ENCODE measurements at regions not wholly inside any gene's neighbourhood (a gene's known extent, or its start where the extent isn't known, plus 50 kb on each side); places are given as distances from the start of the nearest gene placed in this dataset.

- in situ Hi-C loops (cut with MboI; ENCODE audit: low sequenced_read_pairs) (no loop called here), dilution Hi-C loops (cut with HindIII; ENCODE audit: low sequenced_read_pairs, unreplicated experiment) (no loop called here), intact Hi-C loops (cut with micrococcal nuclease) (no loop called here)
- Histone ChIP-seq H2AFZ (replicated peaks; ENCODE audit: low read length, poor library complexity) (no peak overlapping the region), H4K5ac (ENCODE audit: low read depth, low read length) (no peak overlapping the region), H2BK120ac (ENCODE audit: low read depth, low read length) (no peak overlapping the region), H3K4me3 (ENCODE audit: insufficient read depth, low read depth, low read length) (no peak overlapping the region), H3K79me1 (ENCODE audit: low read depth in 1 of 2, low read length in 2 of 2) (no peaks in the 10 kb centered on the region), H3K14ac (replicated peaks; ENCODE audit: low read depth, low read length) (no peak overlapping the region), H3K4me1 (ENCODE audit: control insufficient read depth, insufficient read depth, low read length) (no peaks in the 10 kb centered on the region), H2BK5ac (ENCODE audit: low read depth, low read length, poor library complexity, severe bottlenecking) (no peak overlapping the region), H3K9ac (ENCODE audit: low read depth, low read length) (no peak overlapping the region), H3K56ac (ENCODE audit: extremely low read depth, insufficient read depth, low read length) (no peak overlapping the region), H3K9me3 (ENCODE audit: control insufficient read depth, insufficient read depth, low read length) (no peaks in the 10 kb centered on the region), H4K91ac (ENCODE audit: insufficient read depth, low read depth, low read length) (no peak overlapping the region), H2BK20ac (ENCODE audit: low read depth, low read length) (no peak overlapping the region), H2AK9ac (replicated peaks; ENCODE audit: low read depth, low read length, poor library complexity) (no peak overlapping the region), H3K27me3 (ENCODE audit: control insufficient read depth, insufficient read depth, low read length) (no peaks in the 10 kb centered on the region), H3K23ac (ENCODE audit: low read depth, low read length) (no peak overlapping the region), H3K36me3 (ENCODE audit: control insufficient read depth, insufficient read depth, low read length) (no peaks in the 10 kb centered on the region), H2AK5ac (ENCODE audit: low read depth, low read length) (no peak overlapping the region), H3K18ac (ENCODE audit: low read depth, low read length) (no peak overlapping the region), H4K20me1 (ENCODE audit: insufficient read depth, low read length) (no peaks in the 10 kb centered on the region), H3K27ac (ENCODE audit: insufficient read depth, low read length) (no peak overlapping the region), H4K8ac (ENCODE audit: low read depth in 2 of 2, low read length in 2 of 2) (no peak overlapping the region), H2BK15ac (ENCODE audit: low read depth, low read length) (no peak overlapping the region), H3K4ac (ENCODE audit: low read depth, low read length) (no peak overlapping the region), H3K9me1 (ENCODE audit: insufficient read depth, low read length) (no peaks in the 10 kb centered on the region), H3K4me2 (ENCODE audit: low read depth, low read length) (no peak overlapping the region)
- ChIA-PET CTCF (no interaction called here), POLR2A (ENCODE audit: unreplicated experiment) (no interaction called here)
- WGBS, 2 experiments (ENCODE audit: extremely low coverage in 2 of 2, insufficient read length in 1 of 2): 60% methylated on average over 1 of the region's 3 CpGs; no CpG with 5 or more reads in 1 of the 2 experiments
- BruUV-seq (replicated peaks): no TSS peak
- TF ChIP-seq FOS (IDR thresholded peaks at IDR 0.05; ENCODE audit: low read depth, low read length) (no peak), MAFK (IDR thresholded peaks at IDR 0.05; ENCODE audit: low read depth, low read length) (no peak), BHLHE40 (IDR thresholded peaks at IDR 0.05; ENCODE audit: low read depth, low read length) (no peak), RFX5 (IDR thresholded peaks at IDR 0.05; ENCODE audit: low read depth, low read length) (no peak), NFE2L2 (IDR thresholded peaks at IDR 0.05; ENCODE audit: low read depth, low read length) (no peak), CEBPB (IDR thresholded peaks at IDR 0.05; ENCODE audit: low read depth, low read length) (no peak), POLR2A (IDR thresholded peaks at IDR 0.05; ENCODE audit: low read depth, low read length) (no peak), MXI1 (IDR thresholded peaks at IDR 0.05; ENCODE audit: borderline replicate concordance, low read depth, low read length) (no peak), CTCF (conservative IDR thresholded peaks at IDR 0.05; ENCODE audit: low read depth, low read length) (no peak), RAD21 (IDR thresholded peaks at IDR 0.05; ENCODE audit: low read length) (no peak), SMC3 (IDR thresholded peaks at IDR 0.05; ENCODE audit: low read depth, low read length) (no peak), RCOR1 (IDR thresholded peaks at IDR 0.05; ENCODE audit: insufficient replicate concordance, low read length) (no peak), MAZ (IDR thresholded peaks at IDR 0.05; ENCODE audit: borderline replicate concordance, low read depth, low read length) (no peak), CHD1 (IDR thresholded peaks at IDR 0.05; ENCODE audit: low read depth, low read length) (no peak), USF2 (IDR thresholded peaks at IDR 0.05; ENCODE audit: low read depth, low read length) (no peak)
- TF ChIP-seq, protein P1, sequence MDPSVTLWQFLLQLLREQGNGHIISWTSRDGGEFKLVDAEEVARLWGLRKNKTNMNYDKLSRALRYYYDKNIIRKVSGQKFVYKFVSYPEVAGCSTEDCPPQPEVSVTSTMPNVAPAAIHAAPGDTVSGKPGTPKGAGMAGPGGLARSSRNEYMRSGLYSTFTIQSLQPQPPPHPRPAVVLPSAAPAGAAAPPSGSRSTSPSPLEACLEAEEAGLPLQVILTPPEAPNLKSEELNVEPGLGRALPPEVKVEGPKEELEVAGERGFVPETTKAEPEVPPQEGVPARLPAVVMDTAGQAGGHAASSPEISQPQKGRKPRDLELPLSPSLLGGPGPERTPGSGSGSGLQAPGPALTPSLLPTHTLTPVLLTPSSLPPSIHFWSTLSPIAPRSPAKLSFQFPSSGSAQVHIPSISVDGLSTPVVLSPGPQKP (IDR thresholded peaks at IDR 0.05; ENCODE audit: borderline replicate concordance, low read depth, low read length): no peak
- no peak for ATAC-seq (ENCODE audit: low read depth)
- no peak for DNase-seq
These were observed 181.5 kb upstream of the SCN7A start for GRCh38 chr2:166675553-166675952.
